ENCODE measurements at regions not wholly inside any gene's neighbourhood (a gene's known extent, or its start where the extent isn't known, plus 50 kb on each side); places are given as distances from the start of the nearest gene placed in this dataset.

DNA sequence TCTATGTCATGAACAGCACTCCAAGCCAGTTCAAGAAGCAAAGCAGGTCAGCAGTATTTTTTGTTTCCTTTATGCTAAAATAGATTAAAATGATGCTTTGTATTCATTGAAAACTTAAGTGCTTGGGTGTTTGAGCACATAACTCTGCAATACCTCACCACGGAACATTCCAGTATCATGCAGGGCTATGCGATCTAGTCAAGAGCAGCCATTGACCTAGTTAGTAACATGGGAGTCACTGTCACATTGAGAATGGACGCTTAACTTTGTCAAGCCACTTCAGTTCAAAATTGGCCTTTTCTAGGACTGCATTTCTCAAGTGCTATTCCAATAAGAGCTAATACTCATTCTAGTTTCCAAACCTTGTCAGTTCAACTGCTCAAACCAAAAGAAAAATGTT lies 160.1 kb upstream of the FSTL5 start:
- H3K36me3 ChIP-seq (ENCODE audit: control insufficient read depth, insufficient read depth, low read length) = no peaks in the 10 kb centered on the region
- H3K27me3 ChIP-seq (ENCODE audit: control insufficient read depth, insufficient read depth, low read length) = no peaks in the 10 kb centered on the region
- no peaks in the 10 kb centered on the region for H3K9me3 ChIP-seq (ENCODE audit: control insufficient read depth, insufficient read depth, low read length)
- no peak overlapping the region for H3K27ac ChIP-seq (ENCODE audit: low read depth, low read length)
- no peaks in the 10 kb centered on the region for H3K4me1 ChIP-seq (ENCODE audit: control insufficient read depth, insufficient read depth, low read length)
- H3K9ac ChIP-seq (ENCODE audit: low read depth, low read length) = no peak overlapping the region
- no peak overlapping the region for H3K4me3 ChIP-seq (ENCODE audit: low read depth, low read length)

DNA sequence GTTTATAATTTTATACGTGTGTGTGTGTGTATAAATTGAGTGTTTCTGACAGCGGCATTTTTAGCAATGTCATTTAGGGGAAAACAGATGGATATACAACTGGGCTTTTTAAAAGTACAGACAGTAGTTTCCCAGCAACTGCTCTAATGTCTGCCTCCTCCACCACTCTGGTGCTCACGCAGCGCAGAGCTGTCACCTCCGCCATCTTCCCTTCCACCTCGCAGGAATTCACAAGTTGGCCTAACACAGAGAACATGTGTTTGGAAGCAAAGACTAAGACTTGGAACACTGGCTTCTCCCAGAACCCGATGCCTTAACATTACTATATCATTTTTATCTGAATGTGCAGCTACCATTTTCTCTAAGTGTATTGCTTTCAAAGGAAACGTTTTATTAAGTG lies 158.3 kb upstream of the FSTL5 start:
- Histone ChIP-seq H3K4me1 (ENCODE audit: control insufficient read depth, insufficient read depth, low read length) (no peaks in the 10 kb centered on the region), H3K4me3 (ENCODE audit: low read depth, low read length) (no peak overlapping the region), H3K9me3 (ENCODE audit: control insufficient read depth, insufficient read depth, low read length) (no peaks in the 10 kb centered on the region), H3K9ac (ENCODE audit: low read depth, low read length) (no peak overlapping the region), H3K36me3 (ENCODE audit: control insufficient read depth, insufficient read depth, low read length) (no peaks in the 10 kb centered on the region), H3K27me3 (ENCODE audit: control insufficient read depth, insufficient read depth, low read length) (no peaks in the 10 kb centered on the region), H3K27ac (ENCODE audit: low read depth, low read length) (no peak overlapping the region)

DNA sequence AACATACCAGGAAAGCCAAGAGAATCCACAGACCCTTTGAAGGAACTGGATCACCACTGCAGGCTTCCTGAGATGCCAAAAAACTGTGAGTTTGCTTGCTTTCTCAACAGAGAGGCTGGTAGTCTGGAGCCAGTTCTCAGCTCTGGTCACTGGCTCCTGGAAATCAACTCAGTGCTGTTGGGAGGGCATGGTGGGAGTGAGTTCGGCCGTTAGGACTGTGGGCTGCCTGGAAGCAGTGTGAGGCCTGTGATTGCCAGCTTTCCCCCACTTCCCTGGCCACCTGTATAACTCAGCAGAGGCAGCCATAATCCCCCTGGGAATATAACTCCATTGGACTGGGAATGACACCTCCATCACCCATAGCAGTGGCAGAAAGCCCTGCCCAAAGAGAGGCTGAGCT lies 122.0 kb upstream of the FSTL5 start:
- Histone ChIP-seq H3K4me1 (ENCODE audit: control insufficient read depth, insufficient read depth, low read length) (no peaks in the 10 kb centered on the region), H3K9me3 (ENCODE audit: control insufficient read depth, insufficient read depth, low read length) (no peaks in the 10 kb centered on the region), H3K4me3 (ENCODE audit: low read depth, low read length) (no peak overlapping the region), H3K27ac (ENCODE audit: low read depth, low read length) (no peak overlapping the region), H3K36me3 (ENCODE audit: control insufficient read depth, insufficient read depth, low read length) (no peaks in the 10 kb centered on the region), H3K9ac (ENCODE audit: low read depth, low read length) (no peak overlapping the region), H3K27me3 (ENCODE audit: control insufficient read depth, insufficient read depth, low read length) (no peaks in the 10 kb centered on the region)

DNA sequence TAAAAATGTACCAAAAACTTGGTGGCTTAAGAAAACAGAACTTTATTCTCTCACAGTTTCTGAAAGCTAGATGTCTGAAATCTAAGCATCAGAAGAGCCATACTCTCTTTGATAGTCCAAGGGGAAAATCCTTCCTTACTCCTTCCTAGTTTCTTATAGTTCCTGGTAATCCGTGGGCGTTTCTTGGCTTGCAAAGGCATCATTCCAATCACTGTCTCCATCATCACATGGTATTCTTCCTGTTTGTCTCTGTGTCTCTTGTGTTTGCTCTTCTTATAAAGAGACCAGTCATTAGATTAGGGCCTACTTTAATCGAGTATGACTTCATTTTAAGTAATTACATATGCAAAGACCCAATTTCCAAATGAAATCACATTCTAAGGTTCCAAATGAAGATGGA lies 118.9 kb upstream of the FSTL5 start:
- H3K9me3 ChIP-seq (ENCODE audit: control insufficient read depth, insufficient read depth, low read length) = no peaks in the 10 kb centered on the region
- no peaks in the 10 kb centered on the region for H3K27me3 ChIP-seq (ENCODE audit: control insufficient read depth, insufficient read depth, low read length)
- H3K4me3 ChIP-seq (ENCODE audit: low read depth, low read length) = no peak overlapping the region
- H3K27ac ChIP-seq (ENCODE audit: low read depth, low read length) = no peak overlapping the region
- no peaks in the 10 kb centered on the region for H3K36me3 ChIP-seq (ENCODE audit: control insufficient read depth, insufficient read depth, low read length)
- no peak overlapping the region for H3K9ac ChIP-seq (ENCODE audit: low read depth, low read length)
- H3K4me1 ChIP-seq (ENCODE audit: control insufficient read depth, insufficient read depth, low read length) = no peaks in the 10 kb centered on the region

DNA sequence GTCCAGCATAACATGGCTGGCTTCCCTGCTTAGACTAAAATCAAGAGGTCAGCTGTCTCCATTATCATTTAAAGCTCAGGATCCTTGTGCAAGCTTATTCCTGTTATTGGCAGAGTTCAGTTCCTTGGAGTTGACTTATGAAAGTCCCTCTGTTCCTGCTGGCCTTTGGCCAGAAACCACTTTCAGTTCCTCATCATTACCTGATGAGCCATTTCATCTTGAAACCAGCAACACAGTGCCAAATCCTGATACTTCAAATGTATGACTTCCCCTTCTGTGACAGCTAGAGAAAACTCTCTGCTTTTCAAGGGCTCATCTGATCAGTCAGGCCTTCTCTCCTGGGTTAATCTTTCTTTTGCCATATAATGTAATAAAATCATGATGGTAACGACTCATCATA lies 110.6 kb upstream of the FSTL5 start:
- no peaks in the 10 kb centered on the region for H3K9me3 ChIP-seq (ENCODE audit: control insufficient read depth, insufficient read depth, low read length)
- H3K27ac ChIP-seq (ENCODE audit: low read depth, low read length) = no peak overlapping the region
- H3K4me1 ChIP-seq (ENCODE audit: control insufficient read depth, insufficient read depth, low read length) = no peaks in the 10 kb centered on the region
- no peaks in the 10 kb centered on the region for H3K36me3 ChIP-seq (ENCODE audit: control insufficient read depth, insufficient read depth, low read length)
- H3K9ac ChIP-seq (ENCODE audit: low read depth, low read length) = no peak overlapping the region
- no peaks in the 10 kb centered on the region for H3K27me3 ChIP-seq (ENCODE audit: control insufficient read depth, insufficient read depth, low read length)
- H3K4me3 ChIP-seq (ENCODE audit: low read depth, low read length) = no peak overlapping the region

DNA sequence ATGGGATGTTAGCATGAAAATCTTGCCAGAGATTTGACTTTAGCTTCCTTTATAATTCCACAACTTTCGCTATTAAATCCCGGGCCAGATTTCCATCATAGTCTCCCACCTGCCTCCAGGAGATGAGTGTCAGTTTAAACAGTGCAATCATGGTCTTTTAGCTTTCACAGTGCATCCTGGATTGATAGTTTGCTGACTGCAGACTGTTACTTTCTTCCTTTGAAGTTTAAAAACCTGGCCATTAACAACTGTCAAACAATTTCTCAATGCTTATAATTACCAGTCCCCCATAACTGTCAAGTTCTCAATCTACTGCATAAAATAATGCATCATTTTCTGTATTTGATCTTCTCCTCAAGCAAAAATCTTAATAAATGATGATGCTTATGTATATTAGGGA lies 108.4 kb upstream of the FSTL5 start:
- Histone ChIP-seq H3K27ac (ENCODE audit: low read depth, low read length) (no peak overlapping the region), H3K4me1 (ENCODE audit: control insufficient read depth, insufficient read depth, low read length) (no peaks in the 10 kb centered on the region), H3K36me3 (ENCODE audit: control insufficient read depth, insufficient read depth, low read length) (no peaks in the 10 kb centered on the region), H3K9me3 (ENCODE audit: control insufficient read depth, insufficient read depth, low read length) (no peaks in the 10 kb centered on the region), H3K9ac (ENCODE audit: low read depth, low read length) (no peak overlapping the region), H3K4me3 (ENCODE audit: low read depth, low read length) (no peak overlapping the region), H3K27me3 (ENCODE audit: control insufficient read depth, insufficient read depth, low read length) (no peaks in the 10 kb centered on the region)

DNA sequence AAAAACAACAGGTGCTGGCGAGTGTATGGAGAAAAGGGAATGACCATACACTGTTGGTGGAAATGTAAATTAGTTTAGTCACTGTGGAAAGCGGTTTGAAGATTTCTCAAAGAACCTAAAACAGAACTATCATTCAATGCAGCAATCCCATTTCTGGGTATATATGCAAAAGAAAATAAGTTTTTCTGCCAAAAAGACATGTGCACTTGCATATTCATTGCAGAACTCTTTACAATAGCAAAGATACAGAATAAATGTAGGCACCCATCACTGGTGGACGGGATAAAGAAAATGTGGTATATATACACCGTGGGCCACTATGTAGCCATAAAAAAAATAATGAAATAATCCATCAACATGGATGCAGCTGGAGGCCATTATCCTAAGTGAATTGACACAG lies 105.1 kb upstream of the FSTL5 start:
- Histone ChIP-seq H3K4me3 (ENCODE audit: low read depth, low read length) (no peak overlapping the region), H3K36me3 (ENCODE audit: control insufficient read depth, insufficient read depth, low read length) (no peaks in the 10 kb centered on the region), H3K9ac (ENCODE audit: low read depth, low read length) (no peak overlapping the region), H3K4me1 (ENCODE audit: control insufficient read depth, insufficient read depth, low read length) (peaks cover 9% of the 10 kb centered on the region; the same call in 1 of the 2 replicates), H3K27ac (ENCODE audit: low read depth, low read length) (no peak overlapping the region), H3K9me3 (ENCODE audit: control insufficient read depth, insufficient read depth, low read length) (peaks cover 15% of the 10 kb centered on the region), H3K27me3 (ENCODE audit: control insufficient read depth, insufficient read depth, low read length) (no peaks in the 10 kb centered on the region)

DNA sequence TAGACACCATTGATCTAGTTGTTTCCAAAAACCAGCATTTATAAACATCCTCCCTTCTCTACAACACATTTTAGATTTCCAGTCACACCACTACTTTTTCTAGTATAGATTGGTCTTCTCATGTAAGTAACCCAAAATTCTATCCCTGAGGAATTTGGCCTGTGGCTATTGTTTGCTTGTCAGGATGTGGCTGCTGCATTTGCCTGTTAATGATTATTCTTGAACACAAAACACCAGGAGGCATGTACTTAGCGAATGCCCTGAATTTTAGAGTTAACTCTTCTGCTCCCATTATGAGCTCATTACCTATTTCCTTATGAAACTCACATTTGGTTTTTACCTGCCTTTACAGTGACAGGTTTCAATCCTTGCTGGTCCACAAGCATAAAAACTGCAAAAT lies 102.0 kb upstream of the FSTL5 start:
- H3K4me3 ChIP-seq (ENCODE audit: low read depth, low read length) = peak overlapping the region; percentile 3; the same call in 1 of the 2 replicates
- H3K36me3 ChIP-seq (ENCODE audit: control insufficient read depth, insufficient read depth, low read length) = no peaks in the 10 kb centered on the region
- H3K27me3 ChIP-seq (ENCODE audit: control insufficient read depth, insufficient read depth, low read length) = no peaks in the 10 kb centered on the region
- H3K4me1 ChIP-seq (ENCODE audit: control insufficient read depth, insufficient read depth, low read length) = peaks cover 9% of the 10 kb centered on the region; the same call in 1 of the 2 replicates
- peaks cover 19% of the 10 kb centered on the region for H3K9me3 ChIP-seq (ENCODE audit: control insufficient read depth, insufficient read depth, low read length)
- no peak overlapping the region for H3K9ac ChIP-seq (ENCODE audit: low read depth, low read length)
- no peak overlapping the region for H3K27ac ChIP-seq (ENCODE audit: low read depth, low read length)

DNA sequence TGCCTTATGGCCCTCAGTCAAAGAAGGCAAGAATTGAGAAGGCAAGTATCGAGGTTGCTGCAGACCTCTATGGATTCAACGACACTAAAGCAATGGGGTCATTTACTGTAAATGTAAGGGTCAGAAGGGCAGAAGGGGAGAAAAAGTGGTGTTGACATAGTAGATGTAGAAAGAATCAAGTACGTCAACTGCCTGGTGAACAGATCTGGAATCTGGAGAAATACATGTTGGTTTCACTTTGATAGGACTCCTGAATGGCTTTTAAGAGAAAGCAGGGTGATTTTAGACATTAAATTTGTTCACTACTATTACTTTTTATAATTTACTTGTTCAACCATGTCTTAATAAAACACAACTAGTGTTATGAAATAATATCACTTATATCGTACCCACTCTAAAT lies 81.3 kb upstream of the FSTL5 start:
- Histone ChIP-seq H3K9ac (ENCODE audit: low read depth, low read length) (no peak overlapping the region), H3K4me3 (ENCODE audit: low read depth, low read length) (no peak overlapping the region), H3K27ac (ENCODE audit: low read depth, low read length) (no peak overlapping the region), H3K4me1 (ENCODE audit: control insufficient read depth, insufficient read depth, low read length) (no peaks in the 10 kb centered on the region), H3K9me3 (ENCODE audit: control insufficient read depth, insufficient read depth, low read length) (no peaks in the 10 kb centered on the region), H3K36me3 (ENCODE audit: control insufficient read depth, insufficient read depth, low read length) (no peaks in the 10 kb centered on the region), H3K27me3 (ENCODE audit: control insufficient read depth, insufficient read depth, low read length) (no peaks in the 10 kb centered on the region)

DNA sequence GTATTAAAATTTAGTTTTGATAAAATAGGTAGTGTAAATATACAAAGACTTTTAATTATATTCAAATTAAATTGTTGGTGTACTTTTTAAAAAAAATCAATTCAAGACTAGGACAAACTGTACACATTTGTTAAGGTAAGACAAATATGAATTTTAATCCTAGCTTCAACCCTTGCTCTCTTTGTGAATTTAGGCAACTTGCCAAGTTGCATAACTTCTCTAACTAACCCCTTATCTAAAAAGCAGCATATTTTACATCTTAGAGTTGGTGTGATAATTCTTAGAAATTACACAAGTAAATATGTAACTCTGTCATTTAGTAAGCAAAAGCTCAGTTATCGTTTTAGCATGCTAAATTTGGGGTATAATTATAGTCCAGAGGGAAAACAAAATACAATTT lies 78.1 kb upstream of the FSTL5 start:
- Histone ChIP-seq H3K27me3 (ENCODE audit: control insufficient read depth, insufficient read depth, low read length) (no peaks in the 10 kb centered on the region), H3K4me1 (ENCODE audit: control insufficient read depth, insufficient read depth, low read length) (no peaks in the 10 kb centered on the region), H3K4me3 (ENCODE audit: low read depth, low read length) (no peak overlapping the region), H3K36me3 (ENCODE audit: control insufficient read depth, insufficient read depth, low read length) (no peaks in the 10 kb centered on the region), H3K9ac (ENCODE audit: low read depth, low read length) (no peak overlapping the region), H3K27ac (ENCODE audit: low read depth, low read length) (no peak overlapping the region), H3K9me3 (ENCODE audit: control insufficient read depth, insufficient read depth, low read length) (no peaks in the 10 kb centered on the region)

DNA sequence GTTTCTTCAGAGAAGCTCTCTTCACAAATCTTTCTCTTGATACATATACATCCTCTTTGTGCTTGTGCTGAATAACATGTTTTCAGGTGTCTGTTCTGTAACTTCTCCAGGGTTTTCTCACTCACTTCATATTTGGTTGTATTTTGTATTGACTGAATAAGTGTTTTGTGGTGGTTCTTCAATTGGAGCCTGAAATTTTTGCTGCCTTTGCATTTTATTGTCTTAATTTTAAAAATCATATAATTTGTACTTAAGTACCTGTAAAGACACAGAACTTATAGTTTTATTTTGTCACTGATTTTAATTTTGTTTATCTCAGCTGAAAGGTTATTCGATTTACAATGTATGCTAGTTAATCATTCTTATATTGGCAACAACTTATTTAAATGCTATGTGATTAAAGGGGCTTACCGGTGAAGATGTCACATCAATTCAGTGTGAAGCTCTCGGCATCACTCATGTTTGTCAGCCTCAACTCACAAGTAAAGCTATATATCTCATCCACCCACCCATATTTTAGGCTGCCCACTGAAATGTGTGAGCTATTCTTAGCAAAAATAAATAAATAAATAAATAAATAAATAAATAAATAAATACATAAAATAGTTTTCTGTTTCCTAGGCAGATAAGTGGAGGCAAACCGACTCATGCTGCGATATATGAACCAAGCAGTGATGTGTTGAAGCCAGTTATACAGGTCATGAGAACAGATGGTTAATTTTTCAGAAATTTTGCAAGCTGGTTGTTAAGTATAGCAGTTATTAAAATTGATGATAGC lies 76.4 kb upstream of the FSTL5 start:
- H3K36me3 ChIP-seq (ENCODE audit: control insufficient read depth, insufficient read depth, low read length) = no peaks in the 10 kb centered on the region
- no peak overlapping the region for H3K4me3 ChIP-seq (ENCODE audit: low read depth, low read length)
- H3K27ac ChIP-seq (ENCODE audit: low read depth, low read length) = no peak overlapping the region
- no peaks in the 10 kb centered on the region for H3K4me1 ChIP-seq (ENCODE audit: control insufficient read depth, insufficient read depth, low read length)
- no peak overlapping the region for H3K9ac ChIP-seq (ENCODE audit: low read depth, low read length)
- no peaks in the 10 kb centered on the region for H3K9me3 ChIP-seq (ENCODE audit: control insufficient read depth, insufficient read depth, low read length)
- no peaks in the 10 kb centered on the region for H3K27me3 ChIP-seq (ENCODE audit: control insufficient read depth, insufficient read depth, low read length)

All from HUES48 (cell line).